Thyroid gland (tissue), 4 donors: ENCODE measurements at regions not wholly inside any gene's neighbourhood (a gene's known extent, or its start where the extent isn't known, plus 50 kb on each side); places are given as distances from the start of the nearest gene placed in this dataset.

Experiments used
- POLR2A ChIP-seq, 2 donors: fragments of 450-650 bp; IDR thresholded peaks; one replicate each; pipeline ENCODE4 v1.6.1; 2017; ENCODE audit warnings: antibody characterized with exemption in 2 of 2, mild to moderate bottlenecking in 2 of 2, moderate library complexity in 1 of 2
- TF ChIP-seq, protein P1 (sequence below), 6 experiments: fragments of 200-600 bp in 3 of 6; fragments of 450-650 bp in 3 of 6; sonication (generic) in 3 of 6; IDR thresholded peaks; one replicate each; pipeline ENCODE4 v1.5.1; 2016 to 2019; ENCODE audit warnings: antibody characterized with exemption in 6 of 6, mild to moderate bottlenecking in 2 of 6, inconsistent platforms in 1 of 6, moderate library complexity in 1 of 6

DNA sequence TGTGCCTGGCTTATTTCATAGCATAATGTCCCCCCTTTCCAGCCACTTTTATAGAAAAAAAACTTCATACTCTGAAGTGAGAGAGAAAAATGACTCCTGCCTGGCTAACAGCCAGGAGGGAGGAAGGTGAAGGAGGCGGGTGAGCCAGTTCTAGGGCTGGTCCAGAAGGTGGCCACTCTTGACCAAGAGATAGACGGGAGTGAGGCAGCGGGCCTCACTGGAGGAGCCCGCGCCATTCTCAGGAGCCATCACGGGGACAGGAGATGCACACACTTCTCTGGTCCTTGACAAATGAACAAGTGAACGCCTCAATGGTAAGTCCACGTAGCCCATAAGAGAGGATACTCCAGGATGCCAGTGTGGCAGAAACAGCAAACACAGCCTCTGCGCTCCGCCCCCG is 231.4 kb downstream of the UQCRFS1 start:
- TF ChIP-seq, protein P1, sequence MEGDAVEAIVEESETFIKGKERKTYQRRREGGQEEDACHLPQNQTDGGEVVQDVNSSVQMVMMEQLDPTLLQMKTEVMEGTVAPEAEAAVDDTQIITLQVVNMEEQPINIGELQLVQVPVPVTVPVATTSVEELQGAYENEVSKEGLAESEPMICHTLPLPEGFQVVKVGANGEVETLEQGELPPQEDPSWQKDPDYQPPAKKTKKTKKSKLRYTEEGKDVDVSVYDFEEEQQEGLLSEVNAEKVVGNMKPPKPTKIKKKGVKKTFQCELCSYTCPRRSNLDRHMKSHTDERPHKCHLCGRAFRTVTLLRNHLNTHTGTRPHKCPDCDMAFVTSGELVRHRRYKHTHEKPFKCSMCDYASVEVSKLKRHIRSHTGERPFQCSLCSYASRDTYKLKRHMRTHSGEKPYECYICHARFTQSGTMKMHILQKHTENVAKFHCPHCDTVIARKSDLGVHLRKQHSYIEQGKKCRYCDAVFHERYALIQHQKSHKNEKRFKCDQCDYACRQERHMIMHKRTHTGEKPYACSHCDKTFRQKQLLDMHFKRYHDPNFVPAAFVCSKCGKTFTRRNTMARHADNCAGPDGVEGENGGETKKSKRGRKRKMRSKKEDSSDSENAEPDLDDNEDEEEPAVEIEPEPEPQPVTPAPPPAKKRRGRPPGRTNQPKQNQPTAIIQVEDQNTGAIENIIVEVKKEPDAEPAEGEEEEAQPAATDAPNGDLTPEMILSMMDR (IDR thresholded peaks at IDR 0.05) = peak in 1 of 6 experiments; percentile 13
- no peak for TF ChIP-seq POLR2A (IDR thresholded peaks at IDR 0.05)
